H1 (cell line): ENCODE measurements at regions not wholly inside any gene's neighbourhood (a gene's known extent, or its start where the extent isn't known, plus 50 kb on each side); places are given as distances from the start of the nearest gene placed in this dataset.

Experiments
- CTCF ChIA-PET: fragments of 300-600 bp; sonication (Branson Sonifier 250); formaldehyde crosslinking; loops from one replicate; lab custom pipeline; 2021; ENCODE audit not compliant: partially characterized antibody; lab: Charles Lee
- POLR2A ChIA-PET: fragments of 300-600 bp; sonication (Branson Sonifier 250); formaldehyde crosslinking; loops from one replicate; lab custom pipeline; 2021; ENCODE audit warnings: inconsistent platforms; ENCODE audit not compliant: partially characterized antibody; lab: Charles Lee
- DNase-seq, 2 experiments: peaks; one replicate each; pipeline versions ENCODE4 v3.0.0 to v3.0.0-alpha.2; 2010 to 2022; ENCODE audit warnings: low spot score in 2 of 2, low read depth in 1 of 2, mixed read lengths in 1 of 2
- FAIRE-seq: peaks from 2 replicates; lab custom pipeline; 2011; peaks lifted over from hg19 to GRCh38; lab: Jason Lieb, UNC
- H2AFZ ChIP-seq: 2 replicates; pipeline ENCODE4 v1.8.1; 2012; ENCODE audit warnings: low read length, inconsistent platforms
- H2AK5ac ChIP-seq: 2 replicates; pipeline ENCODE4 v1.6.1; 2013; ENCODE audit warnings: low read depth, low read length
- H2BK120ac ChIP-seq: replicated peaks from 2 replicates; pipeline ENCODE3; 2013; ENCODE audit warnings: low read depth, low read length, inconsistent platforms
- H2BK12ac ChIP-seq: 2 replicates; pipeline ENCODE4 v1.6.1; 2013; ENCODE audit warnings: low read depth, low read length
- H2BK15ac ChIP-seq: 2 replicates; pipeline ENCODE4 v1.6.1; 2013; ENCODE audit warnings: low read length
- H2BK20ac ChIP-seq: 2 replicates; pipeline ENCODE4 v1.6.1; 2013; ENCODE audit warnings: low read length
- H2BK5ac ChIP-seq: 2 replicates; pipeline ENCODE4 v1.6.1; 2013; ENCODE audit warnings: low read depth, low read length
- H3K14ac ChIP-seq: 2 replicates; pipeline ENCODE4 v1.6.1; 2013; ENCODE audit warnings: inconsistent platforms; ENCODE audit not compliant: insufficient read length
- H3K18ac ChIP-seq: 2 replicates; pipeline ENCODE4 v1.6.1; 2013; ENCODE audit warnings: low read length; ENCODE audit errors: extremely low read depth
- H3K23ac ChIP-seq: 2 replicates; pipeline ENCODE4 v1.6.1; 2013; ENCODE audit warnings: inconsistent platforms; ENCODE audit not compliant: insufficient read length
- H3K23me2 ChIP-seq: 2 replicates; pipeline ENCODE4 v1.6.1; 2013; ENCODE audit warnings: low read depth, low read length
- H3K27ac ChIP-seq: 2 replicates; pipeline ENCODE4 v1.6.1; 2011; ENCODE audit warnings: low read depth, low read length, inconsistent platforms
- H3K27me3 ChIP-seq, 4 experiments: replicated peaks in 1 of 4; 1 replicate in 1 of 4; 2 replicates in 3 of 4; pipeline versions ENCODE4 v1.6.1 to v1.8.1; 2011 to 2013; ENCODE audit warnings: low read length in 3 of 4, mild to moderate bottlenecking in 3 of 4, inconsistent platforms in 2 of 4, mixed read lengths in 2 of 4, moderate library complexity in 1 of 4; ENCODE audit not compliant: control insufficient read depth in 3 of 4, insufficient read depth in 3 of 4; ENCODE audit errors: extremely low read depth in 1 of 4
- H3K36me3 ChIP-seq, 4 experiments: 2 replicates each; pipeline versions ENCODE4 v1.6.1 to v1.8.1; 2011 to 2013; ENCODE audit warnings: mild to moderate bottlenecking in 4 of 4, low read length in 3 of 4, moderate library complexity in 2 of 4, control low read depth in 1 of 4, inconsistent platforms in 1 of 4; ENCODE audit not compliant: insufficient read depth in 4 of 4, control insufficient read depth in 2 of 4
- H3K4ac ChIP-seq: replicated peaks from 2 replicates; pipeline ENCODE3; 2013; ENCODE audit warnings: low read length, low read depth, mixed read lengths, inconsistent platforms; ENCODE audit not compliant: insufficient read length
- H3K4me1 ChIP-seq, 4 experiments: replicated peaks in 1 of 4; 1 replicate in 1 of 4; 2 replicates in 3 of 4; pipeline versions ENCODE4 v1.6.1 to v1.8.1; 2011 to 2013; ENCODE audit warnings: low read length in 3 of 4, inconsistent platforms in 2 of 4, mixed read lengths in 1 of 4; ENCODE audit not compliant: insufficient read depth in 4 of 4, control insufficient read depth in 3 of 4
- H3K4me2 ChIP-seq, 2 experiments: 2 replicates each; pipeline versions ENCODE4 v1.6.1 to v1.8.1; 2011 to 2013; ENCODE audit warnings: low read depth in 2 of 2, low read length in 2 of 2, control low read depth in 1 of 2, inconsistent platforms in 1 of 2, mild to moderate bottlenecking in 1 of 2; ENCODE audit not compliant: insufficient read depth in 1 of 2
- H3K4me3 ChIP-seq, 4 experiments: fragments of 200-600, 300-600 bp in 1 of 4; sonication (generic), shearing (Covaris generic), sonication (Bioruptor Twin) in 1 of 4; 2 replicates each; pipeline versions ENCODE4 v1.5.1 to v1.8.1; 2011 to 2016; ENCODE audit warnings: low read length in 4 of 4, low read depth in 3 of 4, control low read depth in 2 of 4, inconsistent platforms in 2 of 4, mild to moderate bottlenecking in 2 of 4, mixed read lengths in 1 of 4, moderate library complexity in 1 of 4; ENCODE audit not compliant: insufficient read depth in 2 of 4; ENCODE audit errors: extremely low read depth in 1 of 4
- H3K56ac ChIP-seq: replicated peaks from 2 replicates; pipeline ENCODE3; 2013; ENCODE audit warnings: low read depth, mild to moderate bottlenecking, mixed read lengths, low read length, inconsistent platforms; ENCODE audit not compliant: insufficient read length
- H3K79me1 ChIP-seq: 2 replicates; pipeline ENCODE4 v1.6.1; 2013; ENCODE audit warnings: low read depth, low read length, control low read depth
- H3K79me2 ChIP-seq, 2 experiments: 2 replicates each; pipeline versions ENCODE4 v1.6.1 to v1.8.1; 2012 to 2013; ENCODE audit warnings: low read length in 2 of 2, mild to moderate bottlenecking in 2 of 2, inconsistent platforms in 1 of 2; ENCODE audit not compliant: insufficient read depth in 2 of 2, control insufficient read depth in 1 of 2
- H3K9ac ChIP-seq, 4 experiments: replicated peaks in 1 of 4; 1 replicate in 1 of 4; 2 replicates in 3 of 4; pipeline versions ENCODE4 v1.6.1 to v1.8.1; 2011 to 2013; ENCODE audit warnings: low read depth in 3 of 4, low read length in 3 of 4, control low read depth in 2 of 4, mild to moderate bottlenecking in 2 of 4, moderate library complexity in 2 of 4, inconsistent platforms in 1 of 4; ENCODE audit errors: extremely low read depth in 1 of 4
- H3K9me3 ChIP-seq, 2 experiments: 2 replicates each; pipeline versions ENCODE4 v1.6.1 to v1.8.1; 2012 to 2013; ENCODE audit warnings: mild to moderate bottlenecking in 2 of 2, moderate library complexity in 2 of 2, control low read depth in 1 of 2, inconsistent platforms in 1 of 2, low read depth in 1 of 2, low read length in 1 of 2, mixed read lengths in 1 of 2; ENCODE audit not compliant: insufficient read depth in 2 of 2
- H4K20me1 ChIP-seq, 2 experiments: replicated peaks in 1 of 2; 2 replicates each; pipeline versions ENCODE3 to v1.8.1; 2011 to 2013; ENCODE audit warnings: inconsistent platforms in 2 of 2, low read length in 2 of 2, mild to moderate bottlenecking in 1 of 2; ENCODE audit not compliant: insufficient read depth in 2 of 2, control insufficient read depth in 1 of 2
- H4K5ac ChIP-seq: 2 replicates; pipeline ENCODE4 v1.6.1; 2013; ENCODE audit warnings: low read length, low read depth, mixed read lengths, inconsistent platforms; ENCODE audit not compliant: insufficient read length
- H4K8ac ChIP-seq: 2 replicates; pipeline ENCODE4 v1.8.0; 2013; ENCODE audit warnings: mild to moderate bottlenecking, moderate library complexity, low read length, inconsistent platforms; ENCODE audit not compliant: insufficient read depth; ENCODE audit errors: extremely low read depth
- H4K91ac ChIP-seq: replicated peaks from 2 replicates; pipeline ENCODE3; 2013; ENCODE audit warnings: low read length, mixed read lengths, inconsistent platforms; ENCODE audit not compliant: insufficient read length
- ASH2L ChIP-seq: fragments of 200-600, 300-600 bp; sonication (generic); IDR thresholded peaks from one replicate; pipeline ENCODE4 v1.7.1; 2017; ENCODE audit warnings: low read length
- WGBS, 2 experiments: shearing (Covaris generic) in 1 of 2; methylation state at CpG; one replicate each; pipeline versions ENCODE4 v1.1.6 to v1.1.7; 2013 to 2015; ENCODE audit warnings: low lambda C conversion rate in 2 of 2, mixed read lengths in 2 of 2, inconsistent platforms in 1 of 2, low coverage in 1 of 2, missing lambda C conversion rate in 1 of 2; ENCODE audit not compliant: insufficient replicate concordance in 2 of 2, insufficient coverage in 1 of 2, insufficient read length in 1 of 2; ENCODE audit errors: extremely low coverage in 1 of 2, missing lambda C conversion rate in 1 of 2; 5-methylcytosine and 5-hydroxymethylcytosine counted together

- Histone ChIP-seq H4K8ac (no peak overlapping the region), H3K27ac (no peak overlapping the region), H3K4me3 (no peak overlapping the region), H3K4me1 (no peaks in the 10 kb centered on the region), H3K14ac (no peak overlapping the region), H2BK20ac (no peak overlapping the region), H2BK120ac (no peak overlapping the region), H2BK15ac (no peak overlapping the region), H3K27me3 (no peaks in the 10 kb centered on the region; a peak in 1 of 7 replicates), H4K20me1 (no peaks in the 10 kb centered on the region), H3K18ac (no peak overlapping the region), H3K9ac (no peak overlapping the region), H3K4me2 (no peak overlapping the region), H3K4ac (no peak overlapping the region), H3K79me1 (no peaks in the 10 kb centered on the region), H3K56ac (no peak overlapping the region), H2AK5ac (no peak overlapping the region), H3K9me3 (peaks cover 3 to 17% of the 10 kb centered on the region in 2 experiments; a peak in 2 of 4 replicates), H3K23ac (no peak overlapping the region), H3K36me3 (no peaks in the 10 kb centered on the region), H4K5ac (no peak overlapping the region), H3K23me2 (no peaks in the 10 kb centered on the region), H2AFZ (no peak overlapping the region), H4K91ac (no peak overlapping the region), H2BK5ac (no peak overlapping the region), H2BK12ac (no peak overlapping the region), H3K79me2 (no peaks in the 10 kb centered on the region)
- TF ChIP-seq ASH2L: no peak
- FAIRE-seq (no peak), DNase-seq (no peak)
- ChIA-PET POLR2A (no interaction called here), CTCF (no interaction called here)
- 41% methylated on average over 1 of the region's 1 CpG; no CpG with 5 or more reads in 1 of the 2 experiments for WGBS, 2 experiments
Measured at GRCh38 chrX:121150217-121150616, 102.8 kb downstream of the GLUD2 start.
